K562 (cell line): ENCODE measurements at regions not wholly inside any gene's neighbourhood (a gene's known extent, or its start where the extent isn't known, plus 50 kb on each side); places are given as distances from the start of the nearest gene placed in this dataset.

ENCODE experiments used
- ATAC-seq: fragments of 200-7000 bp; cut with Tn5 transposase; 3 replicates; pipeline ENCODE4 v1.9.1; 2020; ENCODE audit warnings: moderate library complexity
- BruUV-seq: library from RNA; stranded (reverse); fragments of 400-500 nt; replicated peaks from 2 replicates; lab custom pipeline; 2021; lab: Mats Ljungman, UMichigan
- CTCF ChIA-PET: fragments of 300-600 bp; formaldehyde crosslinking; extraction: SDS; loops from one replicate; lab custom pipeline; 2021; ENCODE audit warnings: low intra/inter-chr PET ratio; lab: Yijun Ruan, JAX
- POLR2A ChIA-PET: fragments of 300-600, 350-650 bp; sonication (Branson Sonifier 250); formaldehyde crosslinking; extraction: SDS; loops from one replicate; lab custom pipeline; 2021; ENCODE audit warnings: antibody characterized with exemption, inconsistent platforms; lab: Yijun Ruan, JAX
- DNase-seq, 4 experiments: peaks; one replicate each; pipeline versions ENCODE4 v3.0.0 to v3.0.0-alpha.2; 2011 to 2018; ENCODE audit warnings: low spot score in 3 of 4, mixed read lengths in 3 of 4; ENCODE audit errors: extremely low read depth in 1 of 4
- FAIRE-seq: peaks from 2 replicates; lab custom pipeline; 2011; peaks lifted over from hg19 to GRCh38; lab: Jason Lieb, UNC
- H2AFZ ChIP-seq: 2 replicates; pipeline ENCODE4 v1.6.0; 2011; ENCODE audit warnings: low read depth, low read length, control low read depth, inconsistent platforms
- H3K27ac ChIP-seq: fragments of 200-600 bp; 3 replicates; pipeline ENCODE4 v1.8.0; 2011; ENCODE audit warnings: low read depth, mild to moderate bottlenecking, control low read depth, inconsistent platforms, low read length, moderate library complexity, mixed read lengths; ENCODE audit errors: extremely low read depth
- H3K27me3 ChIP-seq, 2 experiments: fragments of 300-600 bp in 1 of 2; 2 replicates in 1 of 2; 3 replicates in 1 of 2; pipeline versions ENCODE4 v1.6.0 to v1.8.0; 2011; ENCODE audit warnings: inconsistent platforms in 2 of 2, low read length in 2 of 2, mild to moderate bottlenecking in 1 of 2, mixed read lengths in 1 of 2, moderate library complexity in 1 of 2; ENCODE audit not compliant: control insufficient read depth in 2 of 2, insufficient read depth in 2 of 2
- H3K36me3 ChIP-seq: fragments of 300-600 bp; 3 replicates; pipeline ENCODE4 v1.8.0; 2011; ENCODE audit warnings: mild to moderate bottlenecking, low read length, inconsistent platforms; ENCODE audit not compliant: control insufficient read depth, insufficient read depth
- H3K4me1 ChIP-seq, 2 experiments: fragments of 200-600 bp in 1 of 2; replicated peaks in 1 of 2; 2 replicates in 1 of 2; 3 replicates in 1 of 2; pipeline versions ENCODE4 v1.5.1 to v1.8.0; 2011; ENCODE audit warnings: inconsistent platforms in 2 of 2, low read length in 2 of 2, mild to moderate bottlenecking in 1 of 2, mixed read lengths in 1 of 2, moderate library complexity in 1 of 2; ENCODE audit not compliant: control insufficient read depth in 2 of 2, insufficient read depth in 2 of 2
- H3K4me2 ChIP-seq: 2 replicates; pipeline ENCODE4 v1.6.1; 2011; ENCODE audit warnings: low read length, control low read depth, inconsistent platforms, mixed read lengths; ENCODE audit not compliant: insufficient read depth
- H3K4me3 ChIP-seq: fragments of 200-600 bp; sonication (generic), shearing (Covaris generic); 2 replicates; pipeline ENCODE4 v1.5.1; 2016; ENCODE audit warnings: control low read depth, inconsistent platforms
- H3K79me2 ChIP-seq: fragments of 200-600 bp; 3 replicates; pipeline ENCODE4 v1.8.0; 2011; ENCODE audit warnings: low read length, inconsistent platforms; ENCODE audit not compliant: control insufficient read depth, insufficient read depth
- H3K9ac ChIP-seq, 2 experiments: 2 replicates each; pipeline versions ENCODE4 v1.6.0 to v1.6.1; 2011; ENCODE audit warnings: low read depth in 2 of 2, low read length in 2 of 2, control low read depth in 1 of 2, inconsistent platforms in 1 of 2, mild to moderate bottlenecking in 1 of 2, mixed read lengths in 1 of 2; ENCODE audit not compliant: insufficient read depth in 1 of 2
- H3K9me1 ChIP-seq: one replicate; pipeline ENCODE4 v1.6.0; 2011; ENCODE audit warnings: inconsistent platforms, mild to moderate bottlenecking, low read length, moderate library complexity; ENCODE audit not compliant: control insufficient read depth, insufficient read depth
- H3K9me3 ChIP-seq: replicated peaks from 2 replicates; pipeline ENCODE4 v1.5.1; 2011; ENCODE audit warnings: low read depth, low read length, inconsistent platforms; ENCODE audit not compliant: control insufficient read depth, insufficient read depth
- H4K20me1 ChIP-seq: replicated peaks from 2 replicates; pipeline ENCODE4 v1.6.1; 2011; ENCODE audit warnings: low read length, inconsistent platforms, mixed read lengths; ENCODE audit not compliant: control insufficient read depth, insufficient read depth
- ARNT ChIP-seq, 2 experiments: fragments of 450-650 bp; IDR thresholded peaks; 2 replicates each; pipeline ENCODE4 v1.6.1; 2016; ENCODE audit warnings: mild to moderate bottlenecking in 1 of 2
- CBX2 ChIP-seq: fragments of 200-600 bp; sonication (generic); IDR thresholded peaks from one replicate; pipeline ENCODE4 v1.6.1; 2012; ENCODE audit warnings: mild to moderate bottlenecking, low read length, inconsistent platforms; ENCODE audit not compliant: insufficient read depth, poor library complexity, severe bottlenecking
- COPS2 ChIP-seq: fragments of 450-650 bp; conservative IDR thresholded peaks from 2 replicates; pipeline ENCODE4 v1.6.1; 2016; ENCODE audit warnings: mild to moderate bottlenecking, moderate library complexity
- HNRNPH1 ChIP-seq: fragments of 200-400 bp; formaldehyde crosslinking; optimal IDR thresholded peaks from 2 replicates; pipeline ENCODE3; 2017; ENCODE audit warnings: low read depth, mild to moderate bottlenecking, low read length, moderate library complexity
- PTRF ChIP-seq: fragments of 450-650 bp; IDR thresholded peaks from 2 replicates; pipeline ENCODE4 v1.6.1; 2016; ENCODE audit warnings: mild to moderate bottlenecking, missing genetic modification characterization, missing compliant biosample characterization
- RBM39 ChIP-seq: fragments of 200-400 bp; formaldehyde crosslinking; optimal IDR thresholded peaks from 2 replicates; pipeline ENCODE3; 2018; ENCODE audit warnings: low read depth, low read length
- WGBS: fragments of 100-300 bp; shearing (Covaris generic); methylation state at CpG from one replicate; pipeline ENCODE4 v1.1.6; 2016; ENCODE audit warnings: low coverage, mixed read lengths; ENCODE audit not compliant: insufficient coverage; ENCODE audit errors: missing lambda C conversion rate; 5-methylcytosine and 5-hydroxymethylcytosine counted together
- in situ Hi-C: fragments of 300-500 bp; cut with MboI; formaldehyde crosslinking; loops from 4 replicates; pipeline ENCODE4 v1.15.0; 2018; ENCODE audit warnings: inconsistent platforms, mixed read lengths
- intact Hi-C: fragments of 100-400 bp; cut with micrococcal nuclease; formaldehyde crosslinking; loops from 2 replicates; pipeline ENCODE4 v1.14.2; 2022
- TF ChIP-seq, protein P1 (sequence below): fragments of 450-650 bp; IDR thresholded peaks from 2 replicates; pipeline ENCODE4 v1.7.1; 2018; ENCODE audit warnings: mild to moderate bottlenecking, low read depth; ENCODE audit not compliant: partially characterized antibody
- TF ChIP-seq, protein P2 (sequence below): fragments of 250-450 bp; sonication (Bioruptor Pico); IDR thresholded peaks from 2 replicates; pipeline ENCODE4 v1.8.0; 2021; ENCODE audit warnings: borderline replicate concordance, mild to moderate bottlenecking, moderate library complexity; ENCODE audit not compliant: poor library complexity, severe bottlenecking

DNA sequence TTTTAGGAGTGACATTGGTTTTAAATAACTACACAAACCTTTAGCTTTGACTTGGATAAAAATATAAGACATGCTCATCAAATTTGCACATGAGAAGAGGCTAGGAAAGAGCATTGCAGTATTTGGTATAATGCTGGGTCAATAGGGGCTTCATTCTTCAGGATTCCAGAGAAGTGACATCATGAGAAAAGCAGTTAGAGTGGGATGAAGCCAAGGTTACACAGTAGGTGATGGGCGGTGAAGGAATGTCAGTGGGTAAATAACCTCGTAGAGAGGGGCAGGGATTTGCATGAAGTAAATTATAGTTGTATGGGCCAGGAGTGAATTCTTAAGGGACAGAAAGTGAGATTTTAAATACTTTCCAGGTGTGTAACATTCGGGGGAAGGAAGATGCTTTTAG lies 216.2 kb downstream of the RFPL4B start:
- in situ Hi-C loops (no loop called here), intact Hi-C loops (no loop called here)
- no peak overlapping the region for H3K27ac ChIP-seq
- no peaks in the 10 kb centered on the region for H3K79me2 ChIP-seq
- H3K9me3 ChIP-seq, result no peaks in the 10 kb centered on the region
- H4K20me1 ChIP-seq, result no peaks in the 10 kb centered on the region
- TF ChIP-seq, protein P1, sequence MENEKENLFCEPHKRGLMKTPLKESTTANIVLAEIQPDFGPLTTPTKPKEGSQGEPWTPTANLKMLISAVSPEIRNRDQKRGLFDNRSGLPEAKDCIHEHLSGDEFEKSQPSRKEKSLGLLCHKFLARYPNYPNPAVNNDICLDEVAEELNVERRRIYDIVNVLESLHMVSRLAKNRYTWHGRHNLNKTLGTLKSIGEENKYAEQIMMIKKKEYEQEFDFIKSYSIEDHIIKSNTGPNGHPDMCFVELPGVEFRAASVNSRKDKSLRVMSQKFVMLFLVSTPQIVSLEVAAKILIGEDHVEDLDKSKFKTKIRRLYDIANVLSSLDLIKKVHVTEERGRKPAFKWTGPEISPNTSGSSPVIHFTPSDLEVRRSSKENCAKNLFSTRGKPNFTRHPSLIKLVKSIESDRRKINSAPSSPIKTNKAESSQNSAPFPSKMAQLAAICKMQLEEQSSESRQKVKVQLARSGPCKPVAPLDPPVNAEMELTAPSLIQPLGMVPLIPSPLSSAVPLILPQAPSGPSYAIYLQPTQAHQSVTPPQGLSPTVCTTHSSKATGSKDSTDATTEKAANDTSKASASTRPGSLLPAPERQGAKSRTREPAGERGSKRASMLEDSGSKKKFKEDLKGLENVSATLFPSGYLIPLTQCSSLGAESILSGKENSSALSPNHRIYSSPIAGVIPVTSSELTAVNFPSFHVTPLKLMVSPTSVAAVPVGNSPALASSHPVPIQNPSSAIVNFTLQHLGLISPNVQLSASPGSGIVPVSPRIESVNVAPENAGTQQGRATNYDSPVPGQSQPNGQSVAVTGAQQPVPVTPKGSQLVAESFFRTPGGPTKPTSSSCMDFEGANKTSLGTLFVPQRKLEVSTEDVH, result no peak
- TF ChIP-seq CBX2, result no peak
- no peak for TF ChIP-seq RBM39
- TF ChIP-seq COPS2, result no peak
- TF ChIP-seq, protein P2, sequence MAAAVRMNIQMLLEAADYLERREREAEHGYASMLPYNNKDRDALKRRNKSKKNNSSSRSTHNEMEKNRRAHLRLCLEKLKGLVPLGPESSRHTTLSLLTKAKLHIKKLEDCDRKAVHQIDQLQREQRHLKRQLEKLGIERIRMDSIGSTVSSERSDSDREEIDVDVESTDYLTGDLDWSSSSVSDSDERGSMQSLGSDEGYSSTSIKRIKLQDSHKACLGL (CRISPR knock-in tag), result no peak
- TF ChIP-seq HNRNPH1, result no peak
- TF ChIP-seq PTRF (tag), result no peak
- no peak for TF ChIP-seq ARNT (IDR thresholded peaks at IDR 0.05)
- H3K4me1 ChIP-seq, result no peaks in the 10 kb centered on the region
- H3K36me3 ChIP-seq, result no peaks in the 10 kb centered on the region
- H3K4me3 ChIP-seq, result no peak overlapping the region
- H3K4me2 ChIP-seq, result no peak overlapping the region
- ChIA-PET CTCF (no interaction called here), POLR2A (no interaction called here)
- no peaks in the 10 kb centered on the region for H3K9me1 ChIP-seq
- H3K9ac ChIP-seq, result no peak overlapping the region
- no peak for FAIRE-seq
- DNase-seq, result no peak
- no TSS peak for BruUV-seq
- no peaks in the 10 kb centered on the region for H3K27me3 ChIP-seq
- 2% methylated on average over 3 of the region's 3 CpGs for WGBS
- H2AFZ ChIP-seq, result no peak overlapping the region
- no peak for ATAC-seq
